H1 (cell line): ENCODE measurements at regions not wholly inside any gene's neighbourhood (a gene's known extent, or its start where the extent isn't known, plus 50 kb on each side); places are given as distances from the start of the nearest gene placed in this dataset.

Source experiments
- CTCF ChIA-PET: fragments of 300-600 bp; sonication (Branson Sonifier 250); formaldehyde crosslinking; loops from one replicate; lab custom pipeline; 2021; ENCODE audit not compliant: partially characterized antibody; lab: Charles Lee
- POLR2A ChIA-PET: fragments of 300-600 bp; sonication (Branson Sonifier 250); formaldehyde crosslinking; loops from one replicate; lab custom pipeline; 2021; ENCODE audit warnings: inconsistent platforms; ENCODE audit not compliant: partially characterized antibody; lab: Charles Lee
- DNase-seq, 2 experiments: peaks; one replicate each; pipeline versions ENCODE4 v3.0.0 to v3.0.0-alpha.2; 2010 to 2022; ENCODE audit warnings: low spot score in 2 of 2, low read depth in 1 of 2, mixed read lengths in 1 of 2
- FAIRE-seq: peaks from 2 replicates; lab custom pipeline; 2011; peaks lifted over from hg19 to GRCh38; lab: Jason Lieb, UNC
- H2AFZ ChIP-seq: 2 replicates; pipeline ENCODE4 v1.8.1; 2012; ENCODE audit warnings: low read length, inconsistent platforms
- H2AK5ac ChIP-seq: 2 replicates; pipeline ENCODE4 v1.6.1; 2013; ENCODE audit warnings: low read depth, low read length
- H2BK120ac ChIP-seq: replicated peaks from 2 replicates; pipeline ENCODE3; 2013; ENCODE audit warnings: low read depth, low read length, inconsistent platforms
- H2BK12ac ChIP-seq: 2 replicates; pipeline ENCODE4 v1.6.1; 2013; ENCODE audit warnings: low read depth, low read length
- H2BK15ac ChIP-seq: 2 replicates; pipeline ENCODE4 v1.6.1; 2013; ENCODE audit warnings: low read length
- H2BK20ac ChIP-seq: 2 replicates; pipeline ENCODE4 v1.6.1; 2013; ENCODE audit warnings: low read length
- H2BK5ac ChIP-seq: 2 replicates; pipeline ENCODE4 v1.6.1; 2013; ENCODE audit warnings: low read depth, low read length
- H3K14ac ChIP-seq: 2 replicates; pipeline ENCODE4 v1.6.1; 2013; ENCODE audit warnings: inconsistent platforms; ENCODE audit not compliant: insufficient read length
- H3K18ac ChIP-seq: 2 replicates; pipeline ENCODE4 v1.6.1; 2013; ENCODE audit warnings: low read length; ENCODE audit errors: extremely low read depth
- H3K23ac ChIP-seq: 2 replicates; pipeline ENCODE4 v1.6.1; 2013; ENCODE audit warnings: inconsistent platforms; ENCODE audit not compliant: insufficient read length
- H3K23me2 ChIP-seq: 2 replicates; pipeline ENCODE4 v1.6.1; 2013; ENCODE audit warnings: low read depth, low read length
- H3K27ac ChIP-seq: 2 replicates; pipeline ENCODE4 v1.6.1; 2011; ENCODE audit warnings: low read depth, low read length, inconsistent platforms
- H3K27me3 ChIP-seq, 4 experiments: replicated peaks in 1 of 4; 1 replicate in 1 of 4; 2 replicates in 3 of 4; pipeline versions ENCODE4 v1.6.1 to v1.8.1; 2011 to 2013; ENCODE audit warnings: low read length in 3 of 4, mild to moderate bottlenecking in 3 of 4, inconsistent platforms in 2 of 4, mixed read lengths in 2 of 4, moderate library complexity in 1 of 4; ENCODE audit not compliant: control insufficient read depth in 3 of 4, insufficient read depth in 3 of 4; ENCODE audit errors: extremely low read depth in 1 of 4
- H3K36me3 ChIP-seq, 4 experiments: 2 replicates each; pipeline versions ENCODE4 v1.6.1 to v1.8.1; 2011 to 2013; ENCODE audit warnings: mild to moderate bottlenecking in 4 of 4, low read length in 3 of 4, moderate library complexity in 2 of 4, control low read depth in 1 of 4, inconsistent platforms in 1 of 4; ENCODE audit not compliant: insufficient read depth in 4 of 4, control insufficient read depth in 2 of 4
- H3K4ac ChIP-seq: replicated peaks from 2 replicates; pipeline ENCODE3; 2013; ENCODE audit warnings: low read length, low read depth, mixed read lengths, inconsistent platforms; ENCODE audit not compliant: insufficient read length
- H3K4me1 ChIP-seq, 4 experiments: replicated peaks in 1 of 4; 1 replicate in 1 of 4; 2 replicates in 3 of 4; pipeline versions ENCODE4 v1.6.1 to v1.8.1; 2011 to 2013; ENCODE audit warnings: low read length in 3 of 4, inconsistent platforms in 2 of 4, mixed read lengths in 1 of 4; ENCODE audit not compliant: insufficient read depth in 4 of 4, control insufficient read depth in 3 of 4
- H3K4me2 ChIP-seq, 2 experiments: 2 replicates each; pipeline versions ENCODE4 v1.6.1 to v1.8.1; 2011 to 2013; ENCODE audit warnings: low read depth in 2 of 2, low read length in 2 of 2, control low read depth in 1 of 2, inconsistent platforms in 1 of 2, mild to moderate bottlenecking in 1 of 2; ENCODE audit not compliant: insufficient read depth in 1 of 2
- H3K4me3 ChIP-seq, 4 experiments: fragments of 200-600, 300-600 bp in 1 of 4; sonication (generic), shearing (Covaris generic), sonication (Bioruptor Twin) in 1 of 4; 2 replicates each; pipeline versions ENCODE4 v1.5.1 to v1.8.1; 2011 to 2016; ENCODE audit warnings: low read length in 4 of 4, low read depth in 3 of 4, control low read depth in 2 of 4, inconsistent platforms in 2 of 4, mild to moderate bottlenecking in 2 of 4, mixed read lengths in 1 of 4, moderate library complexity in 1 of 4; ENCODE audit not compliant: insufficient read depth in 2 of 4; ENCODE audit errors: extremely low read depth in 1 of 4
- H3K56ac ChIP-seq: replicated peaks from 2 replicates; pipeline ENCODE3; 2013; ENCODE audit warnings: low read depth, mild to moderate bottlenecking, mixed read lengths, low read length, inconsistent platforms; ENCODE audit not compliant: insufficient read length
- H3K79me1 ChIP-seq: 2 replicates; pipeline ENCODE4 v1.6.1; 2013; ENCODE audit warnings: low read depth, low read length, control low read depth
- H3K79me2 ChIP-seq, 2 experiments: 2 replicates each; pipeline versions ENCODE4 v1.6.1 to v1.8.1; 2012 to 2013; ENCODE audit warnings: low read length in 2 of 2, mild to moderate bottlenecking in 2 of 2, inconsistent platforms in 1 of 2; ENCODE audit not compliant: insufficient read depth in 2 of 2, control insufficient read depth in 1 of 2
- H3K9ac ChIP-seq, 4 experiments: replicated peaks in 1 of 4; 1 replicate in 1 of 4; 2 replicates in 3 of 4; pipeline versions ENCODE4 v1.6.1 to v1.8.1; 2011 to 2013; ENCODE audit warnings: low read depth in 3 of 4, low read length in 3 of 4, control low read depth in 2 of 4, mild to moderate bottlenecking in 2 of 4, moderate library complexity in 2 of 4, inconsistent platforms in 1 of 4; ENCODE audit errors: extremely low read depth in 1 of 4
- H3K9me3 ChIP-seq, 2 experiments: 2 replicates each; pipeline versions ENCODE4 v1.6.1 to v1.8.1; 2012 to 2013; ENCODE audit warnings: mild to moderate bottlenecking in 2 of 2, moderate library complexity in 2 of 2, control low read depth in 1 of 2, inconsistent platforms in 1 of 2, low read depth in 1 of 2, low read length in 1 of 2, mixed read lengths in 1 of 2; ENCODE audit not compliant: insufficient read depth in 2 of 2
- H4K20me1 ChIP-seq, 2 experiments: replicated peaks in 1 of 2; 2 replicates each; pipeline versions ENCODE3 to v1.8.1; 2011 to 2013; ENCODE audit warnings: inconsistent platforms in 2 of 2, low read length in 2 of 2, mild to moderate bottlenecking in 1 of 2; ENCODE audit not compliant: insufficient read depth in 2 of 2, control insufficient read depth in 1 of 2
- H4K5ac ChIP-seq: 2 replicates; pipeline ENCODE4 v1.6.1; 2013; ENCODE audit warnings: low read length, low read depth, mixed read lengths, inconsistent platforms; ENCODE audit not compliant: insufficient read length
- H4K8ac ChIP-seq: 2 replicates; pipeline ENCODE4 v1.8.0; 2013; ENCODE audit warnings: mild to moderate bottlenecking, moderate library complexity, low read length, inconsistent platforms; ENCODE audit not compliant: insufficient read depth; ENCODE audit errors: extremely low read depth
- H4K91ac ChIP-seq: replicated peaks from 2 replicates; pipeline ENCODE3; 2013; ENCODE audit warnings: low read length, mixed read lengths, inconsistent platforms; ENCODE audit not compliant: insufficient read length
- CTCF ChIP-seq, 3 experiments: IDR thresholded peaks; 1 replicate in 2 of 3; 2 replicates in 1 of 3; pipeline versions ENCODE4 v1.5.1 to v1.6.1; 2011; ENCODE audit warnings: low read length in 3 of 3, mild to moderate bottlenecking in 3 of 3, inconsistent platforms in 2 of 3, low read depth in 1 of 3, moderate library complexity in 1 of 3; ENCODE audit not compliant: insufficient read depth in 1 of 3; ENCODE audit errors: control extremely low read depth in 1 of 3
- EP300 ChIP-seq, 2 experiments: IDR thresholded peaks; 1 replicate in 1 of 2; 2 replicates in 1 of 2; pipeline ENCODE4 v1.6.1; 2011 to 2012; ENCODE audit warnings: low read depth in 2 of 2, low read length in 2 of 2, mild to moderate bottlenecking in 2 of 2, borderline replicate concordance in 1 of 2, inconsistent platforms in 1 of 2, moderate library complexity in 1 of 2
- POLR2AphosphoS5 ChIP-seq: IDR thresholded peaks from 2 replicates; pipeline ENCODE4 v1.6.1; 2011; ENCODE audit warnings: low read depth, low read length
- SP1 ChIP-seq: IDR thresholded peaks from 2 replicates; pipeline ENCODE4 v1.6.1; 2011; ENCODE audit warnings: low read depth, low read length
- SP4 ChIP-seq: IDR thresholded peaks from 2 replicates; pipeline ENCODE4 v1.6.1; 2012; ENCODE audit warnings: low read length, inconsistent platforms
- TBP ChIP-seq: IDR thresholded peaks from 2 replicates; pipeline ENCODE4 v1.6.1; 2011; ENCODE audit warnings: low read depth, low read length, improper control_type of control experiment
- ZNF274 ChIP-seq: IDR thresholded peaks from 2 replicates; pipeline ENCODE4 v1.7.0; 2012; ENCODE audit warnings: low read length, borderline replicate concordance; ENCODE audit errors: extremely low read depth
- WGBS, 2 experiments: shearing (Covaris generic) in 1 of 2; methylation state at CpG; one replicate each; pipeline versions ENCODE4 v1.1.6 to v1.1.7; 2013 to 2015; ENCODE audit warnings: low lambda C conversion rate in 2 of 2, mixed read lengths in 2 of 2, inconsistent platforms in 1 of 2, low coverage in 1 of 2, missing lambda C conversion rate in 1 of 2; ENCODE audit not compliant: insufficient replicate concordance in 2 of 2, insufficient coverage in 1 of 2, insufficient read length in 1 of 2; ENCODE audit errors: extremely low coverage in 1 of 2, missing lambda C conversion rate in 1 of 2; 5-methylcytosine and 5-hydroxymethylcytosine counted together

GRCh38 chr12:42741091-42741490 lies 151.5 kb upstream of the PRICKLE1 start:
- CTCF ChIA-PET: interaction anchor here (0.6 to 0.7 kb wide), 2 partner anchors 19 to 318 kb away, joined by 3 read pairs; no protein-coding TSS in a partner anchor
- TF ChIP-seq SP1 (no peak), CTCF (IDR thresholded peaks at IDR 0.05; ENCODE audit: control extremely low read depth in 1 of 3, insufficient read depth in 1 of 3, low read depth in 1 of 3, low read length in 3 of 3) (no peak), ZNF274 (no peak), EP300 (IDR thresholded peaks at IDR 0.05; ENCODE audit: borderline replicate concordance in 1 of 2, low read depth in 2 of 2, low read length in 2 of 2) (no peak), SP4 (no peak), TBP (no peak), POLR2AphosphoS5 (no peak)

More at GRCh38 chr12:42741091-42741490, 151.5 kb upstream of the PRICKLE1 start:
- whole genome bisulfite sequencing, 2 experiments: 88% methylated on average over 2 of the region's 2 CpGs; no CpG with 5 or more reads in 1 of the 2 experiments
- Histone ChIP-seq H3K23ac (no peak overlapping the region), H3K4ac (no peak overlapping the region), H3K4me2 (no peak overlapping the region), H2BK15ac (no peak overlapping the region), H4K91ac (no peak overlapping the region), H3K4me1 (peaks cover 0 to 3% (median 1%) of the 10 kb centered on the region in 4 experiments; a peak in 3 of 7 replicates), H3K36me3 (no peaks in the 10 kb centered on the region), H4K20me1 (no peaks in the 10 kb centered on the region), H3K9ac (no peak overlapping the region), H2AK5ac (no peak overlapping the region), H2AFZ (no peak overlapping the region), H3K27ac (no peak overlapping the region), H3K23me2 (no peaks in the 10 kb centered on the region; the same call in 1 of the 2 replicates), H2BK12ac (no peak overlapping the region), H3K9me3 (peaks cover 7 to 11% of the 10 kb centered on the region in 2 experiments), H3K79me2 (no peaks in the 10 kb centered on the region), H3K27me3 (no peaks in the 10 kb centered on the region), H4K5ac (no peak overlapping the region), H3K4me3 (no peak overlapping the region), H3K14ac (no peak overlapping the region), H3K56ac (no peak overlapping the region), H3K18ac (no peak overlapping the region), H2BK5ac (no peak overlapping the region), H2BK120ac (no peak overlapping the region), H2BK20ac (no peak overlapping the region), H3K79me1 (no peaks in the 10 kb centered on the region), H4K8ac (no peak overlapping the region)
- no peak for FAIRE-seq
- no peak for DNase-seq
- POLR2A ChIA-PET: no interaction called here
